HCT116 (cell line): ENCODE measurements at regions not wholly inside any gene's neighbourhood (a gene's known extent, or its start where the extent isn't known, plus 50 kb on each side); places are given as distances from the start of the nearest gene placed in this dataset.

ENCODE experiments used
- ATAC-seq: fragments of 200-7000 bp; cut with Tn5 transposase; 2 replicates; pipeline ENCODE4 v1.9.1; 2020; ENCODE audit warnings: mild to moderate bottlenecking, moderate library complexity
- BruUV-seq: library from RNA; stranded (reverse); fragments of 400-500 nt; replicated peaks from 2 replicates; lab custom pipeline; 2021; lab: Mats Ljungman, UMichigan
- CTCF ChIA-PET: fragments of 300-600 bp; sonication (Branson Sonifier 250); formaldehyde crosslinking; loops from one replicate; lab custom pipeline; 2021; ENCODE audit warnings: antibody characterized with exemption; lab: Charles Lee
- POLR2A ChIA-PET: fragments of 300-600, 350-600 bp; sonication (Branson Sonifier 250); formaldehyde crosslinking; loops from one replicate; lab custom pipeline; 2021; ENCODE audit warnings: antibody characterized with exemption; lab: Charles Lee
- RAD21 ChIA-PET, 2 experiments: fragments of 300-600 bp; sonication (Branson Sonifier 250); formaldehyde crosslinking; loops; one replicate each; lab custom pipeline; 2023; ENCODE audit warnings: low total read pairs in 2 of 2; ENCODE audit not compliant: uncharacterized antibody in 2 of 2, unreplicated experiment in 2 of 2, low non-redundant PET in 1 of 2; lab: Charles Lee
- DNase-seq: peaks from one replicate; pipeline ENCODE4 v3.0.0-alpha.2; 2010; ENCODE audit warnings: low read depth, low spot score
- H2AFZ ChIP-seq: fragments of 200-600 bp; shearing (Covaris generic), sonication (generic); 2 replicates; pipeline ENCODE4 v1.6.1; 2017; ENCODE audit warnings: low read depth, mixed run types, mixed read lengths, antibody characterized with exemption, low read length; ENCODE audit not compliant: poor library complexity, severe bottlenecking
- H3K27ac ChIP-seq: 2 replicates; pipeline ENCODE4 v1.5.1; 2012; ENCODE audit warnings: low read depth, low read length
- H3K27me3 ChIP-seq: fragments of 200-600 bp; sonication (generic); 2 replicates; pipeline ENCODE4 v1.6.1; 2016; ENCODE audit warnings: mixed run types, low read length, mixed read lengths; ENCODE audit not compliant: insufficient read depth
- H3K36me3 ChIP-seq, 2 experiments: fragments of 200-500 bp in 1 of 2; fragments of 200-600 bp in 1 of 2; sonication (Bioruptor generic) in 1 of 2; sonication (generic) in 1 of 2; 2 replicates each; pipeline versions ENCODE4 v1.5.1 to v1.6.1; 2014 to 2016; ENCODE audit warnings: low read length in 2 of 2, inconsistent platforms in 1 of 2, mixed read lengths in 1 of 2, mixed run types in 1 of 2; ENCODE audit not compliant: insufficient read depth in 2 of 2, control insufficient read depth in 1 of 2
- H3K4me1 ChIP-seq, 2 experiments: fragments of 200-600 bp in 1 of 2; sonication (generic) in 1 of 2; 2 replicates each; pipeline versions ENCODE4 v1.5.1 to v1.6.1; 2012 to 2017; ENCODE audit warnings: low read length in 2 of 2, inconsistent platforms in 1 of 2, mild to moderate bottlenecking in 1 of 2, mixed read lengths in 1 of 2, mixed run types in 1 of 2, moderate library complexity in 1 of 2; ENCODE audit not compliant: insufficient read depth in 2 of 2, control insufficient read depth in 1 of 2
- H3K4me2 ChIP-seq: fragments of 200-600 bp; sonication (generic); 2 replicates; pipeline ENCODE4 v1.6.1; 2017; ENCODE audit warnings: mixed run types, low read length, mixed read lengths
- H3K4me3 ChIP-seq, 2 experiments: fragments of 200-600 bp in 1 of 2; sonication (generic) in 1 of 2; replicated peaks in 1 of 2; 2 replicates each; pipeline ENCODE4 v1.5.1; 2011 to 2016; ENCODE audit warnings: low read length in 2 of 2, control low read depth in 1 of 2, low read depth in 1 of 2, mild to moderate bottlenecking in 1 of 2, mixed read lengths in 1 of 2, mixed run types in 1 of 2
- H3K79me2 ChIP-seq: fragments of 200-600 bp; sonication (generic); 2 replicates; pipeline ENCODE4 v1.6.1; 2017; ENCODE audit warnings: mild to moderate bottlenecking, mixed run types, low read length, moderate library complexity, mixed read lengths; ENCODE audit not compliant: insufficient read depth
- H3K9ac ChIP-seq: fragments of 200-600 bp; sonication (generic); 2 replicates; pipeline ENCODE4 v1.6.1; 2016; ENCODE audit warnings: low read length, mixed read lengths
- H3K9me2 ChIP-seq: fragments of 200-600 bp; sonication (generic), shearing (Covaris generic); 2 replicates; pipeline ENCODE4 v1.6.1; 2017; ENCODE audit warnings: mixed run types, mild to moderate bottlenecking, moderate library complexity; ENCODE audit not compliant: insufficient read depth
- H3K9me3 ChIP-seq, 2 experiments: fragments of 200-500 bp in 1 of 2; fragments of 200-600 bp in 1 of 2; sonication (Bioruptor generic) in 1 of 2; sonication (generic) in 1 of 2; 2 replicates each; pipeline ENCODE4 v1.6.1; 2014 to 2017; ENCODE audit warnings: low read length in 2 of 2, mixed read lengths in 2 of 2, inconsistent platforms in 1 of 2, low read depth in 1 of 2, mild to moderate bottlenecking in 1 of 2, mixed run types in 1 of 2, moderate library complexity in 1 of 2; ENCODE audit not compliant: control insufficient read depth in 1 of 2, insufficient read depth in 1 of 2
- H4K20me1 ChIP-seq: fragments of 200-600 bp; sonication (generic), shearing (Covaris generic); 2 replicates; pipeline ENCODE4 v1.6.1; 2017; ENCODE audit warnings: mixed run types, mild to moderate bottlenecking, moderate library complexity; ENCODE audit not compliant: insufficient read depth
- CBX3 ChIP-seq: IDR thresholded peaks from 2 replicates; pipeline ENCODE4 v1.6.1; 2012; ENCODE audit warnings: low read depth
- CEBPB ChIP-seq: IDR thresholded peaks from 2 replicates; pipeline ENCODE4 v1.6.1; 2012; ENCODE audit warnings: low read depth
- ELF1 ChIP-seq: IDR thresholded peaks from 2 replicates; pipeline ENCODE4 v1.6.1; 2012; ENCODE audit warnings: low read depth, borderline replicate concordance
- EZH2 ChIP-seq: fragments of 200-600 bp; sonication (generic); IDR thresholded peaks from 2 replicates; pipeline ENCODE4 v1.6.1; 2017; ENCODE audit warnings: antibody characterized with exemption, mixed run types
- EZH2phosphoT487 ChIP-seq: fragments of 200-600 bp; IDR thresholded peaks from 2 replicates; pipeline ENCODE4 v1.6.1; 2018; ENCODE audit warnings: antibody characterized with exemption, borderline replicate concordance
- FOSL1 ChIP-seq: IDR thresholded peaks from 2 replicates; pipeline ENCODE4 v1.6.1; 2012; ENCODE audit warnings: low read depth
- POLR2A ChIP-seq: IDR thresholded peaks from 2 replicates; pipeline ENCODE4 v1.7.0; 2011; ENCODE audit warnings: borderline replicate concordance; ENCODE audit not compliant: insufficient read depth, insufficient read length; ENCODE audit errors: extremely low read depth
- POLR2AphosphoS5 ChIP-seq: IDR thresholded peaks from 2 replicates; pipeline ENCODE4 v1.6.1; 2011; ENCODE audit warnings: mild to moderate bottlenecking, low read depth, low read length, moderate library complexity
- RAD21 ChIP-seq: IDR thresholded peaks from 2 replicates; pipeline ENCODE4 v1.6.1; 2012; ENCODE audit warnings: low read depth, mild to moderate bottlenecking
- SIN3A ChIP-seq: IDR thresholded peaks from 2 replicates; pipeline ENCODE4 v1.6.1; 2012; ENCODE audit warnings: low read depth
- SP1 ChIP-seq: IDR thresholded peaks from 2 replicates; pipeline ENCODE4 v1.6.1; 2012; ENCODE audit warnings: low read depth
- SRF ChIP-seq: IDR thresholded peaks from 2 replicates; pipeline ENCODE4 v1.6.1; 2012; ENCODE audit warnings: low read depth
- TCF7L2 ChIP-seq: IDR thresholded peaks from 2 replicates; pipeline ENCODE4 v1.7.0; 2011; ENCODE audit warnings: borderline replicate concordance, inconsistent platforms; ENCODE audit not compliant: insufficient read depth, insufficient read length; ENCODE audit errors: extremely low read depth
- YY1 ChIP-seq: IDR thresholded peaks from 2 replicates; pipeline ENCODE4 v1.6.1; 2011; ENCODE audit warnings: low read length, low read depth, moderate library complexity, mild to moderate bottlenecking; ENCODE audit not compliant: insufficient replicate concordance; ENCODE audit errors: extremely low read depth
- ZNF274 ChIP-seq: fragments of 200-500 bp; sonication (Bioruptor generic); IDR thresholded peaks from 2 replicates; pipeline ENCODE4 v1.6.1; 2014; ENCODE audit warnings: mild to moderate bottlenecking, low read depth, low read length, inconsistent platforms
- intact Hi-C: fragments of 100-400 bp; cut with micrococcal nuclease; formaldehyde crosslinking; loops from 2 replicates; pipeline ENCODE4 v1.10.0; 2022
- TF ChIP-seq, protein P1 (sequence below): IDR thresholded peaks from 2 replicates; pipeline ENCODE4 v1.6.1; 2012; ENCODE audit warnings: low read depth
- TF ChIP-seq, protein P2 (sequence below): IDR thresholded peaks from 2 replicates; pipeline ENCODE4 v1.6.1; 2012

DNA sequence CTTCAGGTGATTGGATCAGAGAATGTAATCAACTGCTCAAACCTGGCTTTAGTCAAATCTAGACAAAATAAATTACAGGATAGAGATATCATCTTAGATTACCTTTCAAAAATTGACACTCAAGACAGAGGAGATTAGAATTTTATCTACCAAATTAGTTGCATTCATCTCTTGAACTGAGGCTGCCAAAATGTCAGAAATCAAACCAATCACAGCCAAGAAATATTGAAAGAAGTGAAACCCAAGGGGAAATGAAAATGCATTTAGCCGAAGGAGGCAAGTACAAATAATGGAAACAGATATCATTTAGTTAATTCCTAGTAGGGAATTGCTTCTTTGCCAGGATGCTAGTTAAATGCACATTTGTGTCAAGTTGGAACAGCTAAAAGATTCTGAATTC is 261.1 kb upstream of the PDZRN3 start (continued):
- no peak for TF ChIP-seq CBX3

- ChIA-PET RAD21 (no interaction called here), CTCF (no interaction called here), POLR2A (no interaction called here)
- H2AFZ ChIP-seq = no peak overlapping the region
- no peak overlapping the region for H3K9ac ChIP-seq
- TF ChIP-seq POLR2A (no peak), FOSL1 (no peak), POLR2AphosphoS5 (no peak), ZNF274 (no peak), CEBPB (no peak), TCF7L2 (no peak), CBX3 (no peak), RAD21 (no peak), ELF1 (no peak), EZH2phosphoT487 (no peak), SIN3A (no peak), SP1 (no peak), SRF (no peak), EZH2 (no peak), YY1 (no peak)
- TF ChIP-seq, protein P1, sequence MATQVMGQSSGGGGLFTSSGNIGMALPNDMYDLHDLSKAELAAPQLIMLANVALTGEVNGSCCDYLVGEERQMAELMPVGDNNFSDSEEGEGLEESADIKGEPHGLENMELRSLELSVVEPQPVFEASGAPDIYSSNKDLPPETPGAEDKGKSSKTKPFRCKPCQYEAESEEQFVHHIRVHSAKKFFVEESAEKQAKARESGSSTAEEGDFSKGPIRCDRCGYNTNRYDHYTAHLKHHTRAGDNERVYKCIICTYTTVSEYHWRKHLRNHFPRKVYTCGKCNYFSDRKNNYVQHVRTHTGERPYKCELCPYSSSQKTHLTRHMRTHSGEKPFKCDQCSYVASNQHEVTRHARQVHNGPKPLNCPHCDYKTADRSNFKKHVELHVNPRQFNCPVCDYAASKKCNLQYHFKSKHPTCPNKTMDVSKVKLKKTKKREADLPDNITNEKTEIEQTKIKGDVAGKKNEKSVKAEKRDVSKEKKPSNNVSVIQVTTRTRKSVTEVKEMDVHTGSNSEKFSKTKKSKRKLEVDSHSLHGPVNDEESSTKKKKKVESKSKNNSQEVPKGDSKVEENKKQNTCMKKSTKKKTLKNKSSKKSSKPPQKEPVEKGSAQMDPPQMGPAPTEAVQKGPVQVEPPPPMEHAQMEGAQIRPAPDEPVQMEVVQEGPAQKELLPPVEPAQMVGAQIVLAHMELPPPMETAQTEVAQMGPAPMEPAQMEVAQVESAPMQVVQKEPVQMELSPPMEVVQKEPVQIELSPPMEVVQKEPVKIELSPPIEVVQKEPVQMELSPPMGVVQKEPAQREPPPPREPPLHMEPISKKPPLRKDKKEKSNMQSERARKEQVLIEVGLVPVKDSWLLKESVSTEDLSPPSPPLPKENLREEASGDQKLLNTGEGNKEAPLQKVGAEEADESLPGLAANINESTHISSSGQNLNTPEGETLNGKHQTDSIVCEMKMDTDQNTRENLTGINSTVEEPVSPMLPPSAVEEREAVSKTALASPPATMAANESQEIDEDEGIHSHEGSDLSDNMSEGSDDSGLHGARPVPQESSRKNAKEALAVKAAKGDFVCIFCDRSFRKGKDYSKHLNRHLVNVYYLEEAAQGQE = no peak
- TF ChIP-seq, protein P2, sequence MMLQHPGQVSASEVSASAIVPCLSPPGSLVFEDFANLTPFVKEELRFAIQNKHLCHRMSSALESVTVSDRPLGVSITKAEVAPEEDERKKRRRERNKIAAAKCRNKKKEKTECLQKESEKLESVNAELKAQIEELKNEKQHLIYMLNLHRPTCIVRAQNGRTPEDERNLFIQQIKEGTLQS = no peak
- H3K27ac ChIP-seq = no peak overlapping the region
- no peaks in the 10 kb centered on the region for H3K79me2 ChIP-seq
- no peaks in the 10 kb centered on the region for H3K27me3 ChIP-seq
- no peaks in the 10 kb centered on the region for H3K36me3 ChIP-seq
- no peak for ATAC-seq
- peaks cover 7 to 35% of the 10 kb centered on the region in 2 experiments; a peak in 2 of 4 replicates for H3K9me3 ChIP-seq
- H3K4me1 ChIP-seq = no peaks in the 10 kb centered on the region
- H4K20me1 ChIP-seq = no peaks in the 10 kb centered on the region
- no TSS peak for BruUV-seq
- intact Hi-C loops = no loop called here
- no peak overlapping the region for H3K4me3 ChIP-seq
- H3K4me2 ChIP-seq = no peak overlapping the region
- H3K9me2 ChIP-seq = no peaks in the 10 kb centered on the region
- no peak for DNase-seq
Observed at GRCh38 chr3:73884361-73884760, 259.6 kb upstream of the PDZRN3 start.
